ENCODE measurements at regions not wholly inside any gene's neighbourhood (a gene's known extent, or its start where the extent isn't known, plus 50 kb on each side); places are given as distances from the start of the nearest gene placed in this dataset.
"Not testable (repeated sequence)": the region's sequence is repeated elsewhere in the genome, so short reads cannot be mapped to it uniquely, and the experiment has no call there.

DNA sequence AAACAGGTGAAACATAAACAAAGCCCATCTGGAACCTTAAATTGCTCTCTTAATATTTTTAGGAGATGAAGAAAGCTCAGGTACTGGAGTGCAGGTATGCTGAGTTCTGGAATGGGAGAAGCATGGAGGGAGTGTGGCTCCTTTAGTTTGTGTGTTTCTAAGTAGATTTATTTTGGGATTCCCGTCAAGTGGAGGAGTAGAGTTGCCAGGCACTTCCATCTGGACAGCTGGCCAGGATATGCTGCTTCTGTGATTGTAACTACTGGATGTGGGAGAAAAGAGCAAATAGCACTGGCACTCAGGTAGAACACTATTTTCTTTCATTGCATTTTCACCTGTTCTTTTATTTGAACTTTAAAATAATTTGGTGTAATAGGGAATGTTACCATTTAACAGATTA, 182.3 kb upstream of the MAST4 start:
- DNase-seq (ENCODE audit: low read depth, low spot score) = no peak

DNA sequence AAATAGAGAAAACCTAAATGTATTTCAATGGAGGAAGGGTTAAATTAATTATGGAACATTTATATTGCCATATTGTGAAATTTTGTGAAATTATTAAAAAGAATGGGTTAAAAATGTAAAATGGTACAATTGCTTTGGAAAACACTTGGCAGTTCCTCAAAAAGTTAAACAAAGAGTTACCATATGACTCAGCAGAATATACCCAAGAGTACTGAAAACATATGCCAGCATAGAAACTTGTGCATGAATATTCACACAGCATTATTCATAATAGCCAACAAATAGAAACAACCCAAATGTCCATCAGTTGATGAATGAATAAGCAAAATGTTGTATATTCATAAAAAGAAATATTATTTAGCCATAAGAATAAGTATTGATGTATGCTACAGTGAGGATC, 181.0 kb upstream of the MAST4 start:
- DNase-seq (ENCODE audit: low read depth, low spot score) = no peak

DNA sequence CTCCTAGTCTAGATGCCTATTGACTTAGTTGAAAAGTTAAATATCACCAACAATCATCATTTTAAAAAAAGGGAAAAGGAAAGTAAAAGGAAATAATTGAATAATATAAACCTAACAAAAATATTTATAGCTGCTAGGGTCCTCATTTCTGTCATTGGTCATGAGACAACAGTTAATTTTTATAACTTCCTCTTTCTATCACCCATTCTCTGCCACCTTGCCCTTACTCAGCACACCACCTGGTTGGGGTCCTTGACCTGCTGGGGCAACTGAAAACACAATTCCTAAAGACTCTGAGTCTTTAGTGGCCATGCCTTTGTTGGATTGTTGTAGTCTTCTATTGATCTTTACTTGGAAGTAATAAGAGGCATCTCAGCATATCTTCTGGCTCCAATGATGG, 179.5 kb upstream of the MAST4 start:
- no peak for DNase-seq (ENCODE audit: low read depth, low spot score)

DNA sequence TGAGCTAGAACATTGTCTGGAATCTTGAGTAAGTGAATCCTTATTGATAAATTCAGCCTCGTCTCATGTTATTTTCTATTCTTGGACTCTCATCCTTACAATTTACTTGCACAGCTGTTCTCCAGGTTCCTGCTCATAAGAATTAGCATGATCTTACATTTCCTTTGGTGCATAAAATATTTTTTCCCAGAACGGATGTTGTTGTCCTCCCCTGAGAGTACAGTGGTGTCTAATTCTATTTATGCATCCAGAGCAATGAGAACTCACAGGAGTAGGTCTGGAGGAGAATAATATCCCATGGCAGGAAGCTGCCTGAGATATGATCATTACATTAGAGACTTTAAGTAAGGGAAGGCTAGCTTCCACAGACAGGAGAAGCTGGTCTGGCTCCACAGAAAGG, 178.4 kb upstream of the MAST4 start:
- DNase-seq (ENCODE audit: low read depth, low spot score) = no peak

DNA sequence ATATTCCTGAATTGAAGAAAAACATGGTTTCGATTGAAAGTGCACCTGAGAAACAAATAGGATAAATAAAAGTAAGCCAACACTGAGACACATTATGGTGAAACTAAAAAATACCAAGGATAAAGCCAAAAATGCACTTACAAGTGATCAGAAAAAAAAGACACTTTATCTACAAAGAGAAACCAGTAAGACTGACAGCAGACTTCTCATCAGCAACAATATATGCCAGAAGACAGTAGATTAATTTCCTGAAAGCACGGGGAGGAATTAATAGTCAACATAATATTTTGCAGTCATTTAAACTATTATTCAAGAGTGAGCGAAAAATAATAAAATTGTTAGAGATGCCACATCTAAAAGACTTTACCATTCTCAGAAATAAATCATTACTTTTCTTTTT, 172.7 kb upstream of the MAST4 start:
- DNase-seq (ENCODE audit: low read depth, low spot score) = no peak

DNA sequence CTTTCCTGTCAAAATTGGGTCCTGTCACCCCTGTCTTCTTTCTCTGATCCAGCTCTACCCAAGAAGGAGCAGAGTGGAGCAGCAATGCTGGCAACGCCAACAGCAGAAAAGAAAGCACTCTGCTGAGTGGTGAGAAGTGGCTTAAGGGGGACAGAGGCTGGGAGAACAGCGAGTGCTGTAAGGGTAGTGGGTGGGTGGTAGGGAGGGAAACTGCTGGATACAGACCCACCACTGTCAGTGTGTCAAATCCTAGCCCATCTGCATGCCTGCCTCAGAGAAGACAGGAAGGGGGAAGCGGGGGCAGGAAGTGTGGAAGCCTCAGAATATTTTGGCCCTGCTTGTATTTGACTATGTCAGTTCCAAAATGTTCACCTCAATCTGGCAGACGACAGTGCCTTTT, 170.4 kb upstream of the MAST4 start:
- DNase-seq (ENCODE audit: low read depth, low spot score) = no peak

DNA sequence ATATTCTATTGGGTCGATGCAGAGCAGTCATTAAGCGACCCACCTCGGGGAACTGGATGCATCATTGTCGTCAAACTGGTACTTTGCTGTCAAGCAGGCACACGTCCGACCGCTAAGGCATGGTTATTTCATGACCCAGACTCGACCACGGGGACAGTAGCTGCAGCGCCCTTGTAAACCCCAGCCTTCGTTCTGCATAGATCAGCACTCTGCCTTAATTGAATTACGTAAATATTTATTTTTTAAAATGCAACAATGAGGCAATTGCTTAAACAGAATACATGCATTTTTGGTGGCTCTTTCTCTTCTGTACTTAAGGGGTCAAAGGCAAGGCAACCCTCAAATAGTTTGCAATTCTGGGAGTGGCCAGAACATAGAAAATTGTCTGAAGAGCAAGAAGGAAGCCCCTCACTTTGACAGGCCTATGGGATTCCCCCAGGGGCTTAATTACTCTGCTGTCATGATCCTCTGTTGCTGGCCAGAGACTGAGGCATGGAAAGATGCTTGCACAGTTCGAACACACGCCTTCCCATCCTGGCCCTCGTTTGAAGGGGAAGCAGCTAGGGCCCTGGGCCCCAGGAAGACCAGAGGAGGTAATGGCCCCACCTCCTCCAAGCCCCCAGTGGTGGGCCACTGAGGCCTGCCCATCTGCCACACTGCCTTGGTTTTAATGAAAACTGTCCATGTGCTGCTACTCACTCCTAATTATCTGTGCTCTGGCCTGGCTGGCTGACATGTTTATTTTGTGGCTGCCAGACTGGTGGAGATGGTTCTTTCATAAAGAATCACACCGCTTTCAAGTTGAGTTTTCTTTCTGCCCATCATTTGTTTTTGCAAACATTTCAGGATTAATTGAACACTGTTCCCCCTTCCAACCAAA, 169.7 kb upstream of the MAST4 start:
- DNase-seq (ENCODE audit: low read depth, low spot score) = no peak

DNA sequence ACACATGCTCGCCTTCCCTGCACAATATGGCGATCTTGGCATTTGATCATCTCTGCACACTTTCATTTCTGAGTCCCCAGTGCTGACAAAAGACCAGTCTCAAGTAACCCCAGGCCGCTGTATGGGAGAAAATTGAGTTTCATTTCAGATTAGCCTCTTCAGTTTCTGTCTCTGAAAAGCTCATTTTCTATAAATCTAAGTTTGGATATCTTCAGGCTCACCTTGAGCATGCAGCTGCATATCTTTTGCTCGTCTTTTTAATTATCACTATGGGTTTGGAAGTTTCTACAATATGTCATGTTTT, 169.1 kb upstream of the MAST4 start:
- DNase-seq (ENCODE audit: low read depth, low spot score) = no peak

DNA sequence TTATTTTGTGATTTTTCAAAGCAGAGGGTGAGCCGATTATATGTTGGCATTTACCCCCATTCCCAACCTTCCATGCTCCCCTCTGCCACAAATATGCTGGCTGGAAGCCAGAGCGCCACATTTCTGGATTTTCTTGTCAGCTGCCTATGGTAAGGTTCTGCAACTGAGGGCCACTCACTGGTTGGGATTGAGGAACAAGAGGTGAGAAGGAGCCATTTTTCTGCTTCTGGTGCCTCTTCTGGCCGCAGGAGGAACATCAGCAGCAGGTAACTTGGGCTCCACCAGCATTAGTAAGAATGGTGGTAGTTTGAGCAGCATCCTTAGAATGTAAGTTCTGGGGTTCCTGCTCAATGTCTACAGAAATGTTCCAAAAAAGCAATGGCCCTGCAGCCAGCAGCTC, 159.5 kb upstream of the MAST4 start:
- DNase-seq (ENCODE audit: low read depth, low spot score) = no peak

DNA sequence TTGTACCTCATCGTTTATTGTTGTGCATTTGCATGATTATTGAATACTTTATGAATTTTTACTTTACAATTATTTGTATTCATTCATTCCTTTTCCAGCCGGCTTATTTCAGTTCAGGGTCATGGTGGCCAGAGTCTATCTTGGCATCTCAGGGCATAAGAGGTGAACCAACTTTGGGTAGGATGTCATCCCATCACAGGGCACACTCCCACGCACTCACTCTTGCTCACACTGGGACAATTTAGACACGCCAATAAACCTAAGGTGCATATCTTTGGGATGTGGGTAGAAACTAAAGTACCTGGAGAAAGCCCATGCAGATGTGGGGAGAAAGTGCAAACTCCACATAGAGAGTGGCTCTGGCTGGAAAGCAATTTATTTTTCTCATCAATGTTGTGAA, 158.1 kb upstream of the MAST4 start:
- no peak for DNase-seq (ENCODE audit: low read depth, low spot score)

DNA sequence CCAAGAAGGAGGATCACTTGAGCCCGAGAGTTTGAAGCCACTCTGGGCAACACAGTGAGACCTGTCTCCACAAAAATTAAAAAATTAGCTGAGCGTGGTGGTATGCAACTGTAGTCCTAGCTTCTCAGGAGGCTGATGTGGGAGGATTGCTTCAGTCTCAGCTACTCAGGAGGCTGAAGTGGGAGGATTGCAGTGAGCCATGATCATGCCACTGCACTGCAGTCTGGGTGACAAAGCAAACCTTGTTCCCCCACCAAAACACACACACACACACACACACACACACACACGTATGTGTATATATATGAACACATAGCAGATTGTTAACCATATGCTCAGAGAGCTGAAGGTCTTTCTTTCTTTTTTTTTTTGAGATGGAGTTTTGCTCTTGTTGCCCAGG, 157.5 kb upstream of the MAST4 start:
- DNase-seq (ENCODE audit: low read depth, low spot score) = no peak

DNA sequence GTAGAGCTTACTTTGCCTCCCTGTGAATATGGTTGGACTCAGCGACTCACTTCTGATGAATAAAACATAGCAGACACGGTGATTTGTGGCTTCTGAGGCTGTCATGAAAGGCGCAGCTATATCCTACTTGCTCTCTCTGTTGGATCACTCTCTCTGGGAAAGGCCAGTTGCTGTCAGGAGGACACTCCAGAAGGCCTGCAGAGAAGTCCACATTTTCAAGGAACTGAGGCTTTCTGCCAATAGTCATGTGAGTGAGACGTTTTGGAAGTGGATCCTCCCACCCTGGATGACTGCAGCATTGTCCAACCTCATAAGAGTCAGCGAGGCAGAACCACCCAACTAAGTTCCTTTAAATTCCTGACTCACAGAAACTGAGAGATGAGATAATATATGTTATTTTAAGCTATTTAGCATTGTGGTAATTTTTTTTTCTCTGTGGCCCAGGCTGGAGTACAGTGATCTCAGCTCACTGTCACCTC, 156.0 kb upstream of the MAST4 start:
- DNase-seq (ENCODE audit: low read depth, low spot score) = no peak

DNA sequence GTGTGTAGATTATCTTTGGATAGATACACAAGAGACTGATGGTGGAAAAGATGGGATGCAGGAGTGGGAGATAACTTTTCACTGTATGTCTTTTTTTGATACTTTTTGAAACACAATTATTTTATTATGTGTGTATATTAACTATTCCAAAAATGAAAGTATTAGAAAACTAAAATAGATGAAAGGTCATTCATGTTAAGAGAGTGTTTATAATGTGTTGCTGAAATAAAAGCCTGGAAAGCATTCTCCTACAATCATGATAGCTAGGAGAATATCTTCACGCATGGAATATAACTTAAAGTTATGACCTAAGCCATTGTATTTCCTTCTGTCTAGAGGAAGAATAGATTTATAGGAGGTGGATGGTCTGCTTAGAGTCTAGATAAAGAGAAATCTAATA, 154.8 kb upstream of the MAST4 start:
- DNase-seq (ENCODE audit: low read depth, low spot score) = no peak

DNA sequence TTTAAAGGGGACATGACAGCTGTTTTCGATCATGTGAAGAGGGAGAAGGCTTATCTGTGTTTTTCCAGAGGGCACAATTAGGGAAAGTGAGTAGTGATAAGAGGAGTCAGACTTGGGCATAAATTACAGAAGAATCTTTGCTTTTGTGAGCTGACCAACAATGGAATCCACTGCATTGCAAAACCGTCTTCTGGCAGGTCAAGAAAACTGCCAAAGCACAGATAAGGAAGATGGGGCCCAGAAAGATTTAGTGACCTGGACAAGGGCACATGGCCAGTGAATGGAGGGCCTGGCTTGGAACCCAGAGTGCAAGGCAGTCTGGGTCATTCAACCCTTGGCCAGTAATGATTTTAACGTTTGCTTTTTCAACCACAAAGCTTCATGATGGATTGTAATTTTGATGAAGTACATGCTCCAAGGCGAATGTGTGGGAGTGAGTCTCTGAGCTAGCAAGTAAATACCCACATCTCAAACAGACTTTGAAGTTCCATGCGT, 153.2 kb upstream of the MAST4 start:
- no peak for DNase-seq (ENCODE audit: low read depth, low spot score)

DNA sequence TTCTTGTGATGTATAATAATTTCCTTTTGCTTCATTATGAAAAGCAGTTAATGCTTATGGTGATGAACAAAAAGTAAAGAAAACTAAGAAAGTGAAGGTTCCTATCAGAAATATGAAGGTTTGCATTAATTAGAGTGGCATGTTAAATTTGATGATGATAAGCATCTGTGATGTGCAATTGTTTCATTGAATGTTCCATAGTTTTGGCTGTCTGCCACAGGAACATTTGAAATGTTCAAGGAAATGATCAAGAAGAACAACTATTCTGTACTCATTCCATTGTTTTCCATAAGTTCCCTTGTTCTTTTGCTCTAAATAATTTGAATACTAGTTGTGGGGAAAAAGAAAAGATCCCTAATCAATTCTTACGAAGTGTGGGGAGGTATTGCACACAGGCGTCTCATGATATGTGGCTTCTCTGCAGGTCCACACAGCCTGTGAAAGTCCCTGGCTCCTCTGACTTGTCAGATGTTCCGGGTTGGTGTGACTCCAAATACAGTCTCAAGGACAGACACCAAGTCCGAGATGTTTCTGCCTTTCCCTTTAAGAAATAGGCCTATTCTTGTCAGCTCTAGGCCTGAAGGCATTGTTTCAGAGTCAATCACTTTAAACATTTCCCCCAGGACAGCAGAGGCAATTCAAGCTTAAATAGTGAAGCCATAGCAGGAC, 152.6 kb upstream of the MAST4 start:
- no peak for DNase-seq (ENCODE audit: low read depth, low spot score)

DNA sequence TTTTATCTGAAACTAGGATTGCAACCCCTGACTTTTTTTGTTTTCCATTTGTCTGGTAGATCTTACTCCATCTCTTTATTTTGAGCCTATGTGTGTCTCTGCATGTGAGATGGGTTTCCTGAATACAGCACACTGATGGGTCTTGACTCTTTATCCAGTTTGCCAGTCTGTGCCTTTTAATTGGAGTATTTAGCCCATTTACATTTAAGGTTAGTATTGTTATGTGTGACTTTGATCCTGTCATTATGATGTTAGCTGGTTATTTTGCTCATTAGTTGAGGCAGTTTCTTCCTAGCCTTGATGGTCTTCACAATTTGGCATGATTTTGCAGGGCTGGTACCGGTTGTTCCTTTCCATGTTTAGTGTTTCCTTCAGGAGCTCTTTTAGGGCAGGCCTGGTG, 148.1 kb upstream of the MAST4 start:
- not testable (repeated sequence) for DNase-seq (ENCODE audit: low read depth, low spot score)

DNA sequence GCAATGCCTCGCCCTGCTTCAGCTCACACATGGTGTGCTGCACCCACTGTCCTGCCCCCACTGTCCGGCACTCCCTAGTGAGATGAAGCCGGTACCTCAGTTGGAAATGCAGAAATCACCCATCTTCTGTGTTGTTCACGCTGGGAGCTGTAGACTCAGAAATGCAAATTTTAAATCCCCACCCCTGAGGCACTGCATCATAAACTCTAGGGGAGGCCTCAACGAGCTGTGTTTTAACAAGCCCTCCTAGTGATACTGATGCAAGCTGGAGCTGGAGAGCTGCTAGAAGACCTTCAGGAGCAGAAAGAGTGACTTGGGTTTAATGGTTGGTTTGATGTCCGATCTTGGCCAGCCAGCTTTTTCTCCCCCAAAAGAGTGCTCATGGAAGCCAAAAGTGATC, 146.0 kb upstream of the MAST4 start:
- DNase-seq (ENCODE audit: low read depth, low spot score) = no peak

DNA sequence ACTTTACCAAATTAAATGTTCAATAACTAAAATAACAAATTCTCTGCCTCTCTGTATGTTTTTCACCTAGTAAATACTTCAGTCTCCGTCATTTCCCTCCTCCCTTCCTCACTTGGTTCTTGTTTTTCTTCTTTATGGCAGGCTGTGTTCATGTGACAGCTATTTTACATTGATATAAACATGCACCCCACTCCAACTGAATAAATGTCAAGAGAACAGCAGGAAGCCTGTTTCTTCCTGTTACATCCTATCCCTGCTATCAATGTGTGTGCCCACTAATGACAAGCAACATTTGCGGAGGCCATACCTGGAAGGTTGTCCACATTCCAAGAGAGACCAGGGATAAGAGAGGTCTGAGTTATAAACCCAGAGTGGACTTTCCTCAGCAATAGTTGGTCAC, 145.2 kb upstream of the MAST4 start:
- no peak for DNase-seq (ENCODE audit: low read depth, low spot score)

DNA sequence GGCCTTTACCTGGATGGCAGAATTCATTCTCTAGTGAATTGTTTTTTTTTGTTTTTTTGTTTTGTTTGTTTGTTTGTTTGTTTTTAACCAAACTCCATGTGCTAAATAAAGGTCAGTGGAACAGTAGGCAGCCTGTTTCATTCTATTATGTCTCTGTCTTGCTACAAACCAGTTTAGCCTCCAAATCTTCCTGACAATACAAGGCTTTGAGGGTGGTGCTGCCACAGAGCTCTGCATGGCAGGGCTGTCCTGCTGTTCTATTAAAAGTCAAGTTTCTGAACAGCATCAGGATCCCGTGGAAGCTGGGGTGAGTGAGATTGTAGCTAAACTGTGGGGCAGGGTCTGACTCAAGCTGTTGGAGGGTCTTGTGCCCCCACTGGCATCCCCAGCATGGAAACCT, 144.1 kb upstream of the MAST4 start:
- no peak for DNase-seq (ENCODE audit: low read depth, low spot score)

DNA sequence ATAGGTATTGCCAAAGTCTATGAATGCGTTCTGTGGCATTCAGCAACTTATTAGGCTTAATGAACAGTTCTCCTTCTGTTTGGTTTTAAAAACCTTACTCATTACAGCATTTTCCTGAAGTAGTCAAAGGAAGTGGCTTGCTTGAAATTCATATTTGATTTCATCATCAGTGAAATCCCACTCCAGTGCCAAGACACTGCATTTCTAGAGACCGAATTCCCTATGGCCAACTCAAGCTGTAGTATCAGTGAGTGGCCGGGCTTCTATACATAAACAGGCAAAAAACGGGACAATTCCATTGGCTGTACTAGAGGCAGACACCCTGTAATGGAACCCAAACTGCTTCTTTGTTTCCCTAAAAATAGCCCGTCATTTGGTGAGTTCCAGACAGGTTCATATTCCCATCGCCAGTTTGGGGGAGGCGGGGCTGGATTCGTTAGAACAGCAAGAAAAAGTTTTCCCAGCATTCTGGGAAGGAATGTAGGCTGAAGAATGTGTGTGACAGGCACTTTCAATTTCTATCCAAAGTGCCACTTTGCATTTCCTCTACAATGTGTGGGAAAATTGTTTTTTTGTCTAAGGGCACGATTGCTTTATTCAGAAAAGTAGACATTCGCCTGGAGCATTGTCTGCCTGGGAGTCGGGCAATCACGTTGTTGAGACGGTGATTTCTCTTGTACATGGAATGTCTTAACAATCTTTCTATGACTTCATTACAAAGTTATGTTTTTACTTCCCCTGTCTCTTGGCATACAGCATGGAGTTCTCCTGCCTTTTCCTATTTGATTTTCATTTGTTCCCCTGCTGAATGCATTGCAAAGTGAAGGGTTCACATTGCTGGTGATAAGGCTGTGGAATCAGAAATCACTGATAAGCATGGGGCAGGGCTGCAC, 141.8 kb upstream of the MAST4 start:
- DNase-seq (ENCODE audit: low read depth, low spot score) = no peak

DNA sequence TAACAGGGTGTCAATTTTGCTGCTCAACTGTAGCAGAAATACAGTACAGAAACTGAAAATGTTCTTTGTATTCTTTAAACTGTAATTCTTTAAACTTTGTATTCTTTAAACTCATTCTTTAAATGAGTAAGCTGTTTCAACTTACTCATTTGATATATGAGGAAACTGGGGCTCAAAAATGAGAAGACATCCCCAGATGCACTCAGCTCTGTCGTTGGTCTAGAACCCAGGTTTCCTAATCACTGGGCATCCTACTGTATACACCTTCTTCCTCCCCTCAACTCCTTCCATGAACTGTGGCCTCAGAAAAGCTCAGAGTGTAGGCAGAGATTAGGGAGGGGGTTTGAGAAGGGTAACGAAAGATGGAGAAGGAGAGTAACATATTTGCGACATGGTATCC, 136.5 kb upstream of the MAST4 start:
- DNase-seq (ENCODE audit: low read depth, low spot score) = no peak

DNA sequence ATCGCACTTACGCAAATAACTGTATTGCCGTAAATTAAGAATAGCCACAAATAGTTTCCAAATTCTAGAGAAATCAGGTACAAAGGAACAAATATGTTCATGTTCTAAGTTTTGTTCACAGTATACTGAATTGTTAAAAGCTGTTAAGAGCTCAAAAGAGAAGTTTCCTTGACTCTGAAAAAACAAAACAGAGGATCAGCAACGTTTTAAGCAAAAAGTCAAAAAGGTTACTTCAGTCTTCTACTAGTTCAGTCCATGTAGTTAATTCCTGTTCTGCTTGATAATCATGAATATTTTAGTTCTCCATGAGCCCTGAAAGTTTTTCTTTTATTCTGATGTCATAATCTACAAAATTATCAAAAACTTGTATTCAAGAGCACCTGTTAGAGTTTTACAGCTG, 128.6 kb upstream of the MAST4 start:
- DNase-seq (ENCODE audit: low read depth, low spot score) = no peak
